NCI-H2107 treated with DMSO at 0.1 percent for 48 hours (cell line): ENCODE measurements at regions not wholly inside any gene's neighbourhood (a gene's known extent, or its start where the extent isn't known, plus 50 kb on each side); places are given as distances from the start of the nearest gene placed in this dataset.
"Not testable (repeated sequence)": the region's sequence is repeated elsewhere in the genome, so short reads cannot be mapped to it uniquely, and the experiment has no call there.

Experiments used
- DNase-seq: peaks from one replicate; lab custom pipeline; 2025; ENCODE audit not compliant: unreplicated experiment; lab: John Stamatoyannopoulos, UW

DNA sequence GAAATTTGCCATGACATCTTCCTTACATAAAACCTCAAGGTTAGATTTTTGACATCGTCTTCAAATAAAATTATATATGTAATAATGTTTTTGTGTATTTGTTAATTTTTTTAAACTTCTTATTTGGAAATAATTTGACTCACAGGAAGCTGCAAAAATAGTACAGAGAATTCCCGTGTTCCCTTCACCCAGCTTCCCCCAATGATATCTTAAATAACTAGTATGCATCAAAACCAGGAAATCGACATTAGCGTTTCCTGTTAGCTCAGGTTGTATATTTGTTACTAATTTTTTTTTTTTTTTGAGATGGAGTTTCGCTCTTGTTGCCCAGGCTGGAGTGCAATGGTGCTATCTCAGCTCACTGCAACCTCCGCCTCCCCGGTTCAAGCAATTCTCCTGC is 86.3 kb upstream of the SPRY4 start:
- DNase-seq: no peak

DNA sequence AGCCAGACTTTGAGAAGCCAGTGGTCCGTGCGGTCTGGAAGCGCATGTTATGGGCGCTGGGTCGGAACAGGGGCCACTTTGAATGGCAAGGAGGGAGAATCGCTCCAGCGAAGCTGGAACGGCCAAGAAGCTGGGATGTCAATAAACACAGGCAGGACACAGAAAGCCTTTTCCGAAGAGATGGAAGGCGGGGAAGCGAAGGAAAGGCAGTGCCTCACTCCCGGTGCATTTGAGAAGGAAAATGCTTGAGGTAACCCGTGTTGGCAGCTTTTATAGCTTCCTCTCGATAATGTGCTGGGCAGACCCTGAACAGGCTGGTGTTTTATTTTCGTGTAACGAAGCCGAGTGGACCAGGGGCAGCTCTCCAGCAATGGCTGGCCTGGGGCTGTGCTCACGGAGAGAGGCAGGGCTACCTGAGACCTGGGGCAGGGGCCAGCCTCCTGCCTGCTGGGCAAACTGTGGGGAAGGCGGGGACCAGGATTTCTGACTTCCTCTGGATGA is 84.2 kb upstream of the SPRY4 start:
- DNase-seq: no peak

DNA sequence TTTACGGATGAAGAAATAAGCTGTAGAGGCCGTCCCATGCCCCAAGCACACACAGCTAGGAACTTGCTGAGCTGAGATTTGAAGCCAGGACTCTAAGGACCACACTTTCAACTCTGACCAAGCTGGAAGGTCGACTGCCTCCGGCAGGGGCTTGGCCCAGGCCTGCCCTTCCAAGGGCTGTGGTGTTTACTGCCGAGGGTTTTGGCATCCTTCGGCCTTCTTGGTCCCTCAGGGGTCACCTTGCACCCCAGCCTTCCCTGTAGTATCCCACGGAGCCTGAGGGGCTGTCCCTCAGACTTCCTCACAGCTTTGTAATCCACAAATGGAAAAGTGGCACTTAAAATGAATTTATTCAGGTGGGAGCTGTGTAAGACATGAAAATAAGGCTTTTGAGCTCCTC is 83.7 kb upstream of the SPRY4 start:
- no peak for DNase-seq

DNA sequence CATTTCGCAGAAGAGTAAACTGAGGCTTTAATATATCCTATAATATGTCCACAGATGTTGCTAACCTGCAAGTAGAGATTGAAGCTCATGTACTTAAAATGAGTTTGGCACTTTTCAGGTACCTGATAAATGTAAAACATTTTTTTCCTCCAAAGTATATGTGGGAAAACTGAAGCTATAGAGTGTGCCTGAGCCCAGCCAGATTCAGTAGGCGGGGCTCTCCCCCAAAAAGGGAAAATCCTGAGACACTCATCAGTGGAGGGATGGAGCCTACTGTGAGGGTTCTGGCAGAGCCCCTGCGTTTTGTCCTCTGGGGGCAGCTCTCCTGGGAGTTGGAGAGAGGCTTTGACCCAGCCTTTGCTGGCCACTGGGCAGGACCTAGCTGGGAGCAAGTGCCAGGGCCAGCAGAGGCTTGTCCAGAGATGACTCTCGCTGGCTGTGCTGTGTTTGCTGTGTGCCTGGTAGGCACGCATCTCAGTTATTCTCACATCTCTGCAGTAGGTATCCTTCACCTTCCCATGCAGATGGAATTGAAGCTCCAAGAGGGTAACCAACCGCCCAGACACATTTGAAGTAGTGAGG is 81.1 kb upstream of the SPRY4 start:
- DNase-seq: no peak

DNA sequence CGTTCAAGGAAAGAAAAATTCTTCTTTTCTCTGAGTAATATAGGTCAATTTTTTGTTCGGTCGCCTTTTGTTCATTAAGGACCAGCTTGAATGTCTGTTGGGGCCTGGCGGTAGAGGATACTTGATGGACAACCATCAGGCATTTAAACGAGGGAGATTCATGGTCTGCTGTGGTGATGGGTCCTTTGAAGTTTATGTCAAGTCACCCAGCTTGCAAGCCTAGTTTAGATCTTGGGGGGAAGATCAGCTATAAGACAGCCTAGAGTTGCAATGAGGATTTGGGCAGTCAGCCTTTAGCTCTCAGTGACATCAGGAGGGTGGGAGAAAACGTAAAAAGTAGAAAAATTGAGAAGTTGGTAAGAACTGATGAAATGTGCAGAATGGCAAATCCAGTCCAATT is 80.2 kb upstream of the SPRY4 start:
- no peak for DNase-seq

DNA sequence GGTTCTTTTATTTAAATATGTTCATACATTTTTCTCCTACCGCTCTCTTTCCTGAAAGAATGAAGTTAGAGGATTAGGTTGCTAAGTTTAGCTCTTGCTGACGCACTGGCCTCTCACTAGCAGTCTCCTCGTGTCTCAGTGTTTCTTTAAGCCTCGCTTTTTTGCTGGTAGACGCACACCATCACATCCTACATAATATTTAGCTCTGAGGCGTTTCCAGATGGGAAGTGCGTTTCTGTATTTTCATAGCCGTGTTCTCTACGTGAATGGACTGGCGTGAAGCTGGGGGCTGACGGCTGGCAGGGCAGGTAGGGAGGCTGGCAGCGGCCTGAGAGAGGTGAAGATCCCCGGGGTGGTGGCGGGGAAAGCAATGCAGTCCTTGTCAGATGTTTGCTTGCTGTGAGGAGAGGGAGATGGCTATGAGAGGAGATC is 79.2 kb upstream of the SPRY4 start:
- DNase-seq: no peak

DNA sequence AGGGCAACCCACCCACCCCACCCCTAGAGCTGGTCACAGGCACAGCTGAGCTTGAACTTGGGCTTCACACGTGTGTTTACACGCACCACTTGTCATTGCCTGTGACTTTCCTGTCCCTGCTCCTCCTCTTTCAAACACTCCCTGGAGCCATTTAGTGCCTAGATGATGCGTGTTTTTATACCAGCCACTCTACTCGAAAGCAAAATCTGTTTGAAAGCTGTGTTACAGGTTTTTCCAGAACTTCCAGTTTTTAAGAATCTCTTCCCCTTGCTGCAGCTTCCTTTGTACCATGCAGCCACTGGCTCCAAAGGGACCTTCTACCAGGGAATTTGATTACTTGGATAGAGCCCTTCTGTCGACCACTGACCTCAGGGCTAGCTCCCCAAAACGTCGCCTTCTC is 78.8 kb upstream of the SPRY4 start:
- no peak for DNase-seq

DNA sequence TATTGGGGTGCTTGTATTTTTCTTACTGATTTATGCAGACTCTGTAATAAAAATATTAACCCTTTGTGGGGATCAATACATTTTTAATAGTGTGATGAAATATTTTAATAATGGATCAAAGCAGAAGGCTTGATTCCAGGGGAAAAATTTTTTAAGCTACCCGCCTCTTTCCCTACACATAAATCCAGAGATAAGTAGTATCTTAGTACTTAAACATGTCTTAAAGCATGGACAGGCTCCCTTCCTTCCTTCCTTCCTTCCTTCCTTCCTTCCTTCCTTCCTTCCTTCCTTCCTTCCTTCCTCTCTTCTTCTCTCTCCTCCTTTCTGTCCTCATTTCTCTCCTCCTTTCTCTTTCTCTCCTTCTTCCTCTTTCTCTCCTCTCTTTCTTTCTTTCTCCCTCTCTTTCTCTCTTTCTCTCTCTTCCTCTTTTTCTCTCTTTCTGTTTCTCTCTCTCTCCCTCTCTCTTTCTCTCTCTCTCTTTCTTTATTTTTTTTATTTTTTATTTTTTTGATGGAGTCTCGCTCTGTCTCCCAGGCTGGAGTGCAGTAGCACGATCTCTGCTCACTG is 78.0 kb upstream of the SPRY4 start:
- DNase-seq: no peak

DNA sequence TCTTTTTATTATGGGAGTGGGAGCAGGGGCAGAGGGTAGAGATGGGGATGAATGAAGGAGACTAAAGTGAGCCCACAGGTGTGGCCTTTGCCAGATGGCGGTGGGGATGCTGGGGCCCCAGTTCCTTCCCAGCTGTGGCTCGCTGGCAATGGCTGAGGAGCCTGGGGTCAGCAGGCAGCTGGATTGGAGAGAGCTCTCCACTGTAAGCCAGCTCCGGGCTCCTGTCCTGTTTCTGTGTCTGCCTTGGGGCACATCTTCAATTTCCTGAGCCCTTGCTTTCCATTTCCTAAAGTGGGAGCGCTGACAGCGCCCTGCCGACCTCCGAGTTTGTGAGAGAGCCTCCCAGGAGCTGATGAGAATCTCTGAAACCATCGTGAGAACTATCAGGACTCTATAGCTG is 75.6 kb upstream of the SPRY4 start:
- no peak for DNase-seq

DNA sequence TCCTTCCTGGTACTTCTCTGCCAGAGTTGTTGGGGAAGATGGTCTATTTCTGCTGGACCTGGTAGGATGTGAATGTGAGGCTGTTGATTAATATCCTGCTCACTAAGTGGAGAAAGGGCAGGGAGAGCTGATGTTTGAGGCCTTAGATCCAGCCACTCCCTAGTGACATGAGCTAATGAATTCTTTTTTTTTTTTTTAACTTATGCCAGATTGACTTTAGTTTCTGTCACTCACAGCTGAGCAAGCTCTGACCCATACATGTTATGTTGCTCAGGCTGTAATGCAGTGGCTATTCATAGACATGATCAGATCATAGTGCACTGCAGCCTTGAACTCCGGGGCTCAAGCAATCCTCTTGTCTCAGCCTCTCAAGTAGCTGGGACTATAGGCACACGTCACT is 75.1 kb upstream of the SPRY4 start:
- DNase-seq: no peak

DNA sequence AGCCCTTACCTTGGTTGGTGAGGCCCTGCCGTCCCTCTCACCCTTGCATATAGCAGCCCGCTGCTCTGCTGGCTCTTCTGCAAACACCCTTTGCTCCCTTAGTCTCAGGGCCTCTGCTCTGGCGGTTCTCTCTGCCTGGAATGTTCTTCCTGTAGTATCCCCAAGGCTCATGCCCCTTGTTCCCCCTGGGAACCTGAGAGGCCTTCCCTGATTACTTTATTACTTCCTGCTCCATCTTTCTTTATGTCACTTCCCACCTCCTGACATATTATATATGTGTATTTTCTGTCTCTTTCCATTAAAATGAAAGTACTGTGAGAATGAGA is 73.9 kb upstream of the SPRY4 start:
- DNase-seq: no peak

DNA sequence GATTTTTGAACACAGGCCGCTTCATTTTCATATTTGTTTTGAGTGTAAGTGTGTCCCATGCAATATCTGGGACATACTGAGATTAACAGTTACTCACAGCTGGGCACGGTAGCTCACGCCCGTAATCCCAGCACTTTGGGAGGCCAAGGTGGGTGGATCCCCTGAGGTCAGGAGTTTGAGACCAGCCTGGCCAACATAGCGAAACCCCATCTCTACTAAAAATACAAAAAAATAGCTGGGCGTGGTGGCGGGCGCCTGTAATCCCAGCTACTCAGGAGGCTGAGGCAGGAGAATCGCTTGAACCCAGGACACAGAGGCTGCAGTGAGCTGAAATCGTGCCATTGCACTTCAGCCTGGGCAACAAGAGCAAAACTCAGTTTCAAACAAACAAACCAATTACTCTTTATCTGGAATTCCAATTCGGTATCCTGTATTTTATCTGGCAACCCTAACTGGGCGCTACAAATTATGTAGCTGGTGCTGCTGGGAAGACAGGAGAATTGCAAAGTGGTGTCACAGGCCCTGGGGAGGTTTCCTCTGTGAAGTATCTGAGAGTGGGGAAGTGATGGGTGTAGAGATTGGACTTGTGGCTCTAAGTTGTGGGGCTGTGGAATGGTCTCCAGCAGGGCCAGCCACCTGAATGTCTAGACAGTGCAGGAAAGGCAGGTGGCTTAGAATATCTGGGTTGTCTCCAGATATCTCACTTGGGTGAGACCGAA is 73.3 kb upstream of the SPRY4 start:
- DNase-seq: not testable (repeated sequence)

DNA sequence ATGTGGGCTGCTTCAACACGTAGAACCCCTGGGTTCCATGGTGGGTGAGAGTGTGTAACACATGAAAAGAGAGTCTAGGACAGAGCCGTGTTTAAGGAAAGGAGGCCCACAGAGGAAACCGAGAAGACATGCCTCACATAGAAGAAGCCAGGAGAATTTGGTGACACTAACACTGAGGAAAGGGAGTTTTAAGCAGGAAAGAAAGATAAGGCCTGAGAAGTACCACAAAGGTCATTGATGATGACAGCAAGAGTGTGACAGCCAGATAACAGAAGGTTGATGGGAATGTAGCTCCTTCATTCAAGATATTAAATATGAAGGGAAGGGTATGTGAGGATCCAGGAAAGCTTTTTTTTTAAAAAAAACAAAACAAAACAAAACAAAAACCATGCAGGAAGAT is 72.4 kb upstream of the SPRY4 start:
- DNase-seq: no peak

DNA sequence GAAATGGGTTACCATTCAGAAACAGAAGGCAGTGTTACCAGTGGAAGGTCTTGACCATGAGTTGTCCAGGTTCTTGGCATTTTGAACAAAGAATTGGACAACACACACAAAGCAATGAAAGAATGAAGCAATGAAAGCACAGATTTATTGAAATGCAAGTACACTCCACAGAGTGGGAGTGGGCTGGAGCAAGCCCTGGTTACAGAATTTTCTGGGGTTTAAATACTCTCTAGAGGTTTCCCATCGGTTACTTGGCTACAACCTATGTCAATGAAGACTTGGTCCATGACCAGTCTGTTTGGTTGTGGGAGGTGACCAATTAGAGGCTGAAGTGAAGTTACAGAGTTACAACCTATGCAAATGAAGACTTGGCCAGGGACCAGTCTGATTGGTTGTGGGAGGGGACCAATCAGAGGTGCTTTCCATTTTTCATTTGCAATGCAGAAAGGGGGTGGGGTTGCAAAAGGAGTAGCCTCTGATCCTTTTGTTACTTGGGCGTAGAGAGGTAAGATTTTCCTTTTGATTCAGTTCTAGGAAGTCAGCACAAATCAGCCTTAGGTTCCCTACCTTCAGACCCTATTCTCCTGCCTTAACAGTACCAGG is 71.7 kb upstream of the SPRY4 start:
- DNase-seq: no peak

DNA sequence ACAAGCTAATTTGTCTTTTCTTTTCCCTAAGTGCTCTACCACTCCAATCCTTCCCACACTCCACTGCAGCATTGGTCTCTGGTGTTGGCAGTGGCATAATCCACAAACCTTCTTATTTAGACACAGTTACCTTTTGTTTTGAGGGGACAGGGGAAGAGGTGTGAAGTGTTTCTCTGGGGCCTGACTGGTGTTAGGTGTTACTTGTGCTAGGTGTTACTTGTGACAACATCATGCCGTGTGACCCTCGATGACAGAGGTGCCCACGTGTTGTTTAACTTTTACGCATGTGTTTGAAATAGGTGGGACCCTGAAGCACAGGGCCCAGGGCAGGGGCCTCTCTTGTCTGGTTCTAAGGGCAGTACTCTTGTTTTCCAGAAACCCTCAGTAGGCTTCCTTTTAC is 70.5 kb upstream of the SPRY4 start:
- no peak for DNase-seq

DNA sequence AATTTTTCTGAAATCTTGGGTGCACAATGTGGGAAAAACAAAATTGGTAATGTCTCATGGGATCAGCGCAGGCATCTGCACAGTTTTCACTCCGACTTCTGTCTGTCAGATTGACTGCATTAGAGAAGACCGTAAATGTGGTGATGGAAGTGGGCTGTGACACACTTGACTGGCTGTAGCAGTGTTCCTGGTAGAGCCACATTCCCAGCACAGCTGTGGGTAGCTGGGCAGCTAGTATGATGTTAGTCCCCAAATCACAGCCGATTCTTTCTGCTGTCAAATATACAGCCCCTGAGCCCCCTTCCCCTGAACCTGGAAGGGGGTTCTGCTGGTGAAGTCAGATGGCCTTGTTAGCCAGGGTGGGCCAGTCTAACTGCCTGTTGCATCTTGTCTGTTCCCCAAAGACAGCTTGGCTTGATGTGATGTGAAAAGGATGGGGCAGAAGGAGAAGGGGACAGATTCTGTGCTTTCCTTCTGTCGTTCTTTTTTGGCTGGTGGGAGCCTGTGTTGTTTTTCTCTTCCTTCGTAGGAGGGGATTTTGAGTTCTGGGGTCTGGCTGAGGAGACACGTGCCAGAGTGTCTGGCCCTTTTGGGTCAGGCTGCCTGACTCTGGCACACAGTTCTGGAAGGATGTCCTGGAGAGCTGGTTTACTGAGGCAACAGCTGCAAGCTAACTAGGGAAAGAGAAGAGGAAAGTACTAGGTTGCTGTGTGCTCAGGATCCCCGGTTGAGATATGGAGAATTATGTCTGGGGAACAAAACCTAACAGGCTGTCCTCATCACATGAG is 66.4 kb upstream of the SPRY4 start:
- DNase-seq: no peak

DNA sequence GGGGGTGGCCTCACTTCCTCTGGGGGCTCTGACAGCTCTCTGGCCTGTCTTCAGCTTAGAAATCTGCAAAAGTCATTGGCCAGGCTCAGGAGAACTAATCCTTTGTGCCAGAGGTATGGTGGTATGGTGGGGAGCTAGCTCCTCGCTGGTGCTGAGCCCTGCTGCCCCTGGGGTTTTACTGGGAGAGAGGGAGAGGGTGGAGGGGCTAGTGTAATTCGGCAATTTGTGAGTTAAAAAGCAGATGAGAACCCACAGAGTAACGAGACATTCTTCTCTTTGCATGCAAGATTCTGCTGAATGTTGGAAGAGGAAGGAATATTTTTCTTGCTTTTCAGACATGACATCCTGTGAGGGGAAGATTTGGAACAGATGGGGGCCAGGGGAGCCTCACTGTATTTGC is 65.5 kb upstream of the SPRY4 start:
- DNase-seq: no peak

DNA sequence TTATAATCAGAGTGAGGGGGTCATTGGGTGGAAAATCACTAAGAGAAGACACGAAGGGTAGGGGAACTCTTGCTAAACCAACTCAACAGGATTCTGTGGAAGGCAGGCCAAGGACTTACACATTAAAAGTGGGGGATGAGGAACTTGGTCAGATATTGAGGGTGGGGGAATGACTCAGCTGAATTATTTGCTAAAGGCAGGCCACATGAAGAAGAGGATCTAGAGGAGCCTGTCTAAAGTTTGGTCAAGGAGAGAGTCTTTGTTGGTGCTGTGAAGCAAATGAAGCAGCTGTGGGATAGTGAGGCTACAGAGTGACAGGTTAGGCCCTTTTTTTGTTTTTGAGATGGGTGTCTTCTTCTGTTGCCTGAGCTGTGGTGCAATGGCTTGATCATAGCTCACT is 63.9 kb upstream of the SPRY4 start:
- DNase-seq: no peak

DNA sequence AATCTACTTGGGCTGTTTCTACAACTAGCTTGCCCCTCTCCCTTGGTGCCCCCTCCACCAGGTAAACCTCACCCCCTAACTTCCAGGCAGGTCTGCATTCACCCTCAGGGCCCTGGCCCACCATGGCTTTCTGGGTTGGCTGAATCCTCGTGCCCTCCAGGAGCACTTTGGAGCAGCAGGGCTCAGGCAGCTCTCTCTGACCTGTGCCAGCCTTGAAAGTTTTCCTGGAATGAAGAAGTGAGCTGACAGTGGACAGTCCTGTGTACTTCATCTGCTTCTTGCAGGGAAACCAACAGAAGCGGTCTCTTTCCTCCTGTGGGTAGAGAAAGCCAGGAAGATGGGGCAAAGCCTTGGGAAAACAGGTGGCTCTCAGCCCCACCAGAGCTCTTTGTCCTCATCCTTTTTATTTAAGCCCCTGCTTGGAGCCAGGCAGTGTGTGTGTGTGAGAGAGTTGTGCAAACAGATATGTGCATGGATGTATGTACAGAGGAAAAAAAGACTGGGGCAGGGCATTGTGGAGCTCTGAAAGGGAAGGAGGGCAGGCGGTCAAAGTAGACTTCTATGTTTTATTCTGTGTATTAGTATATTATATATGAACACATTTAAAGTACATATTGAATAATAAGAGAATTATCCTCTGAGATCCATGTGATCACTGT is 62.3 kb upstream of the SPRY4 start:
- DNase-seq: no peak

DNA sequence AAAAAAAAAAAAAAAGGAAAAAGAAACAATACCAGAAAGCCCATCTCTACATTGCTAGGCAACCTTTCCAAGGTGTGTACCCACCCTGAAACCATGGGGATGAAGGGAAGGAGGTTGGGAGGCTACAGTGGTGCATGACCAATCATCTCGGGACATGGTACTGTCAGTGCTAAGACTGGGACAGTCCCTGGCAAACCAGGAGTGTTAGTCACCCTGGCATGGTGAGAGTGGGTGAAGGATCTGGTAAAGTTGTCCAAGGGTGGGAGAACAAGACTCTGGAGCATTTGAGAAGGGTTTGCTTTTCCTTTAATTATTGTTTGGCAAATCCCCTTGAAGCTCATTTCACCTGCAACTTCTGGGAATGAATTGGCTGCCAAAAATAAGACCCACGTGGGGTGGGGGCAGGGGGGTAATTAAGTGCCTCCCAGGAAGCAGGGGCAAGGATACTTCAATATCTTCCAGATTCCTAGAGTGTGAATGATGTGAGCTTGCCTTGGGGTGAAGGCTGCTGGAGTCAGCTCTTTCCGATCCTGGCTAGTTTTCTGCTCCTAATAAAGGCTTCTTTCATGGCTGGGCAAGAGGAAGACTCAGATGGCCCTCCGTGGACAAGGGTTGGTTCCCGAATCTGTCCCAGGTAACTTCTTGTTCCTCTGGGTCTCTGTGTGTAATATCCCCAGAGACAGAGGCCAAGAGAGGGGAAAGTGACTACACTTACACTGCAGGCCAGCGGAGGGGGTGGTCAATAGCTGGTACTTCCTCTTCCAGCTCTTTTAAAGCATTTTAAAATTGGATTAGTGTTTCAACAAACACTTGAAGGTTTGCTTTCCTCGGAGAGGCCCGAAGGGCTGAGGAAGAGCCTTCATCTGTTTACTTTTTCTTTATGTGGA is 61.6 kb upstream of the SPRY4 start:
- no peak for DNase-seq
